DOHH2 (cell line): ENCODE measurements at regions not wholly inside any gene's neighbourhood (a gene's known extent, or its start where the extent isn't known, plus 50 kb on each side); places are given as distances from the start of the nearest gene placed in this dataset.

Experiments used
- H3F3A ChIP-seq: fragments of 200-600 bp; sonication (generic), shearing (Covaris generic); 2 replicates; pipeline ENCODE4 v1.6.0; 2016; ENCODE audit warnings: antibody characterized with exemption, mild to moderate bottlenecking; ENCODE audit not compliant: control insufficient read depth, insufficient read depth
- H3K27ac ChIP-seq: fragments of 200-600 bp; sonication (generic); 2 replicates; pipeline ENCODE4 v1.5.1; 2014; ENCODE audit warnings: low read depth, mild to moderate bottlenecking, low read length, moderate library complexity
- H3K27me3 ChIP-seq: fragments of 200-600 bp; sonication (generic); 2 replicates; pipeline ENCODE4 v1.6.1; 2014; ENCODE audit warnings: mild to moderate bottlenecking, low read length, mixed read lengths; ENCODE audit not compliant: control insufficient read depth
- H3K36me3 ChIP-seq: fragments of 200-600 bp; sonication (generic); 2 replicates; pipeline ENCODE4 v1.6.1; 2014; ENCODE audit warnings: mild to moderate bottlenecking, low read length, moderate library complexity, mixed read lengths; ENCODE audit not compliant: control insufficient read depth
- H3K4me1 ChIP-seq: fragments of 200-600 bp; sonication (generic); 2 replicates; pipeline ENCODE4 v1.6.1; 2014; ENCODE audit warnings: mild to moderate bottlenecking, low read length, mixed read lengths; ENCODE audit not compliant: control insufficient read depth
- H3K4me2 ChIP-seq: fragments of 200-600 bp; sonication (generic); 2 replicates; pipeline ENCODE4 v1.6.0; 2014; ENCODE audit warnings: mild to moderate bottlenecking, low read length, moderate library complexity
- H3K4me3 ChIP-seq: fragments of 200-600 bp; sonication (generic); 2 replicates; pipeline ENCODE4 v1.5.1; 2014; ENCODE audit warnings: mild to moderate bottlenecking, low read length, mixed read lengths
- H3K79me2 ChIP-seq: fragments of 200-600 bp; sonication (generic); 2 replicates; pipeline ENCODE4 v1.6.1; 2014; ENCODE audit warnings: mild to moderate bottlenecking, low read length, mixed read lengths; ENCODE audit not compliant: control insufficient read depth
- H3K9me2 ChIP-seq: fragments of 200-600 bp; sonication (generic); replicated peaks from 2 replicates; pipeline ENCODE4 v1.6.1; 2014; ENCODE audit warnings: mild to moderate bottlenecking, low read length, mixed read lengths; ENCODE audit not compliant: control insufficient read depth
- H3K9me3 ChIP-seq: fragments of 200-600 bp; sonication (generic); 2 replicates; pipeline ENCODE4 v1.6.1; 2014; ENCODE audit warnings: antibody characterized with exemption, low read length, mixed read lengths; ENCODE audit not compliant: control insufficient read depth, insufficient read depth
- H4K20me1 ChIP-seq: fragments of 200-600 bp; sonication (generic); 2 replicates; pipeline ENCODE4 v1.6.0; 2014; ENCODE audit warnings: low read depth, mild to moderate bottlenecking, antibody characterized with exemption, low read length, moderate library complexity; ENCODE audit not compliant: control insufficient read depth, insufficient read depth
- CTCF ChIP-seq: fragments of 200-600 bp; sonication (generic); IDR thresholded peaks from one replicate; pipeline ENCODE4 v1.5.1; 2014; ENCODE audit warnings: antibody characterized with exemption, mild to moderate bottlenecking, low read depth, low read length; ENCODE audit not compliant: poor library complexity, severe bottlenecking
- EZH2phosphoT487 ChIP-seq: fragments of 200-600 bp; sonication (generic); IDR thresholded peaks from 2 replicates; pipeline ENCODE4 v1.6.1; 2017; ENCODE audit warnings: borderline replicate concordance, mild to moderate bottlenecking, antibody characterized with exemption, low read length, moderate library complexity, mixed read lengths

DNA sequence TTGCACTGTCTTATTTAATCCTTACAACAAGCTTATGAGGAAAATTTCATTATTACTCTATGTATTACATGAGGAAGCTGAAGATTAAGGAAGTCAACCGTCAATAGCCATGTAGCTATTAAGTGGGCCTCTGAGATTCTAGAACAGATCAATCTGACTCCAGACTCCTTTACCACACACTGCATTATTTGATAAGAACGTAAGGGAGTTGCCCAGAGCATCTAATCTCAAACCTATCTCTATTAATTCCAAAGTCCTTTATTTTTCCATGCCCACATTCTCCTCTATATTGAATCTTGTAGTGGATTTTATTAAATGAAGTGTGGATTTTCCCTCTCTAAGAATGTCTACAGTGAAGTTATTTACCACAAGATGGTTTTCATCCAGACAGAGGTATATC lies 118.2 kb upstream of the MTAP start:
- H3K4me2 ChIP-seq, result no peak overlapping the region
- H3K4me1 ChIP-seq, result no peaks in the 10 kb centered on the region
- no peak overlapping the region for H3K27ac ChIP-seq

DNA sequence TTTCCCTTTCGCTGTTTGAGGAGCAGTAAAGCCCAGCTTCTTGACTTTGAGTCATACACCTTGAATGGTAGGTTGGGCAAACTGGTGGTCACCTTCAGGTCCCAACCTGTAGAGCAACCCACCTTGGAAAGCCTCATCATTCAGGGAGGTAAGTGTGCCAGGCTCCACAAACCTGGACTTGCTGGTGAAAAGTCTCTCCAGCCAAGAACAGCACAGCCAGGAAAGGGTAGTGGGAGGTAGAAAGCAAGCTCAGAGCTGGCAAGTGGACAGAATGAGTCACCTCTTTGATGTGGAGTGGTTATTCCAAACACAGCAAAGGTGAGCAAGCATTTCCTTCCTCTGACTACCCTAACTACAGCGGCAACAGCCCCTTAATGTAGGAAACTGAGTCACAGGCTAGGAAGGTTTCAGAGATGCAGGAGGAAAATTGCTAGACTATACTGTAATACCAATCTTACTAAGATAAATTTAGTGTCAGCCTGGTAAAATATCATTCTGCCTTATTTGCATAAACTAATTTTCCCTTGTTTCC lies 117.5 kb upstream of the MTAP start:
- Histone ChIP-seq H3K27me3 (no peaks in the 10 kb centered on the region; the same call in 1 of the 2 replicates), H3K4me3 (no peak overlapping the region), H3K9me3 (no peaks in the 10 kb centered on the region), H3F3A (no peaks in the 10 kb centered on the region), H3K36me3 (no peaks in the 10 kb centered on the region), H3K9me2 (no peaks in the 10 kb centered on the region), H3K4me1 (no peaks in the 10 kb centered on the region), H3K79me2 (no peaks in the 10 kb centered on the region), H3K4me2 (no peak overlapping the region), H4K20me1 (no peaks in the 10 kb centered on the region), H3K27ac (no peak overlapping the region)
- no peak for TF ChIP-seq CTCF
- TF ChIP-seq EZH2phosphoT487, result no peak

More for the DNA sequence above, 118.2 kb upstream of the MTAP start:
- Histone ChIP-seq H3K9me2 (no peaks in the 10 kb centered on the region), H3K36me3 (no peaks in the 10 kb centered on the region), H3K9me3 (no peaks in the 10 kb centered on the region), H3K4me3 (no peak overlapping the region), H3F3A (no peaks in the 10 kb centered on the region), H3K79me2 (no peaks in the 10 kb centered on the region), H4K20me1 (no peaks in the 10 kb centered on the region), H3K27me3 (no peaks in the 10 kb centered on the region; the same call in 1 of the 2 replicates)
- TF ChIP-seq CTCF (no peak), EZH2phosphoT487 (no peak)

- no peak for TF ChIP-seq EZH2phosphoT487
- no peak for TF ChIP-seq CTCF
- Histone ChIP-seq H3K79me2 (no peaks in the 10 kb centered on the region), H3F3A (no peaks in the 10 kb centered on the region), H3K4me3 (no peak overlapping the region), H3K27ac (no peak overlapping the region), H3K36me3 (no peaks in the 10 kb centered on the region), H4K20me1 (no peaks in the 10 kb centered on the region), H3K9me3 (no peaks in the 10 kb centered on the region), H3K4me1 (no peaks in the 10 kb centered on the region), H3K4me2 (no peak overlapping the region), H3K27me3 (no peaks in the 10 kb centered on the region; the same call in 1 of the 2 replicates), H3K9me2 (no peaks in the 10 kb centered on the region)
Measured at GRCh38 chr9:21685502-21685901, 116.9 kb upstream of the MTAP start.

DNA sequence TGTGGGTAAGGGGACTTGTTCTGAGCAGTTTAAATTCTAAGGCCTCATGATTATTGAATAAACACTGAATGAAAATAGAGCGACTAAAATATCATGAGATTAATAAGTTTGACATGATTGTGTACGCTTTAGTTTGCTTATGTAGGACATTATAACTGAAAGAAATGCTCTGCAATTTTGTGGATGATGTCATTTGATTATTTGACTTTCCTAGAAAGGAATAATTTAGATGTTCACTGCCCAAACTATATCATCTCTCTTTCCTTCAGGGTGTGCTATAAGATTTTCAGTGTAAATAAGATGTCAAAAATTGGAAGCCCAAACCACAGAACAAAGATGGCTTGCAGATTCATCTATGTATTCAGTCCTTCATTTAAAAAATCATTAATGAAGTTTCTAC lies 115.7 kb upstream of the MTAP start:
- no peaks in the 10 kb centered on the region for H3K4me1 ChIP-seq
- no peaks in the 10 kb centered on the region; the same call in 1 of the 2 replicates for H3K27me3 ChIP-seq
- no peak overlapping the region for H3K27ac ChIP-seq
- H3K79me2 ChIP-seq, result no peaks in the 10 kb centered on the region
- no peak overlapping the region for H3K4me2 ChIP-seq
- H3K4me3 ChIP-seq, result no peak overlapping the region
- H3K36me3 ChIP-seq, result no peaks in the 10 kb centered on the region
- H4K20me1 ChIP-seq, result no peaks in the 10 kb centered on the region
- no peaks in the 10 kb centered on the region for H3K9me3 ChIP-seq
- no peaks in the 10 kb centered on the region for H3F3A ChIP-seq
- TF ChIP-seq CTCF (no peak), EZH2phosphoT487 (no peak)
- H3K9me2 ChIP-seq, result no peaks in the 10 kb centered on the region
